NOMO-1 treated with DMSO at 0.1 percent for 48 hours (cell line): ENCODE measurements at regions not wholly inside any gene's neighbourhood (a gene's known extent, or its start where the extent isn't known, plus 50 kb on each side); places are given as distances from the start of the nearest gene placed in this dataset.
"Not testable (repeated sequence)": the region's sequence is repeated elsewhere in the genome, so short reads cannot be mapped to it uniquely, and the experiment has no call there.

Experiments
- DNase-seq: peaks from one replicate; lab custom pipeline; 2025; ENCODE audit not compliant: unreplicated experiment; lab: John Stamatoyannopoulos, UW

GRCh38 chr2:185628985-185629384 is 109.6 kb upstream of the FSIP2 start:
- DNase-seq, result no peak

- no peak for DNase-seq
Observed at GRCh38 chr2:185633621-185634020, 105.0 kb upstream of the FSIP2 start.

GRCh38 chr2:185638771-185639170 is 99.8 kb upstream of the FSIP2 start:
- no peak for DNase-seq

- no peak for DNase-seq
Observed at GRCh38 chr2:185640588-185640987, 98.0 kb upstream of the FSIP2 start.

GRCh38 chr2:185643434-185643833 is 95.2 kb upstream of the FSIP2 start:
- DNase-seq, result no peak

- no peak for DNase-seq
Observed at GRCh38 chr2:185644828-185645227, 93.8 kb upstream of the FSIP2 start.

GRCh38 chr2:185645529-185645928 is 93.1 kb upstream of the FSIP2 start:
- DNase-seq, result no peak

- DNase-seq, result no peak
Observed at GRCh38 chr2:185658750-185659149, 79.9 kb upstream of the FSIP2 start.

- no peak for DNase-seq
Observed at GRCh38 chr2:185663811-185664210, 74.8 kb upstream of the FSIP2 start.

GRCh38 chr2:185664384-185664783 is 74.2 kb upstream of the FSIP2 start:
- DNase-seq, result no peak

- no peak for DNase-seq
Observed at GRCh38 chr2:185665251-185665814, 73.3 kb upstream of the FSIP2 start.

- no peak for DNase-seq
Observed at GRCh38 chr2:185667452-185667851, 71.2 kb upstream of the FSIP2 start.

GRCh38 chr2:185668710-185669109 is 69.9 kb upstream of the FSIP2 start:
- no peak for DNase-seq

- no peak for DNase-seq
Observed at GRCh38 chr2:185674232-185674631, 64.4 kb upstream of the FSIP2 start.

- no peak for DNase-seq
Observed at GRCh38 chr2:185676316-185676715, 62.3 kb upstream of the FSIP2 start.

GRCh38 chr2:185687001-185687400 is 51.6 kb upstream of the FSIP2 start:
- not testable (repeated sequence) for DNase-seq

- DNase-seq, result no peak
Observed at GRCh38 chr2:185687967-185688366, 50.6 kb upstream of the FSIP2 start.
